HepG2 (cell line): ENCODE measurements at regions not wholly inside any gene's neighbourhood (a gene's known extent, or its start where the extent isn't known, plus 50 kb on each side); places are given as distances from the start of the nearest gene placed in this dataset.

Experiments used
- ATAC-seq: fragments of 200-7000 bp; cut with Tn5 transposase; 3 replicates; pipeline ENCODE4 v1.9.1; 2020; ENCODE audit warnings: mild to moderate bottlenecking, moderate library complexity
- BruUV-seq: library from RNA; stranded (reverse); fragments of 400-500 nt; replicated peaks from 2 replicates; lab custom pipeline; 2021; lab: Mats Ljungman, UMichigan
- CTCF ChIA-PET: fragments of 300-600 bp; formaldehyde crosslinking; extraction: SDS; loops from one replicate; lab custom pipeline; 2021; ENCODE audit warnings: low total read pairs, inconsistent platforms, low intra/inter-chr PET ratio; lab: Yijun Ruan, JAX
- POLR2A ChIA-PET: fragments of 350-600 bp; sonication (Branson Sonifier 250); formaldehyde crosslinking; loops from one replicate; lab custom pipeline; 2020; ENCODE audit warnings: antibody characterized with exemption, inconsistent platforms; lab: Yijun Ruan, JAX
- DNase-seq: peaks from one replicate; pipeline ENCODE4 v3.0.0-alpha.2; 2015; ENCODE audit warnings: low spot score
- FAIRE-seq: peaks from 3 replicates; lab custom pipeline; 2011; peaks lifted over from hg19 to GRCh38; lab: Jason Lieb, UNC
- H2AFZ ChIP-seq: one replicate; pipeline ENCODE4 v1.6.1; 2011; ENCODE audit warnings: low read length, inconsistent platforms
- H3K27ac ChIP-seq: fragments of 300-600 bp; 3 replicates; pipeline ENCODE4 v1.8.0; 2011; ENCODE audit warnings: mixed run types, mild to moderate bottlenecking, mixed read lengths, low read length, inconsistent platforms; ENCODE audit not compliant: insufficient read depth; ENCODE audit errors: extremely low read length
- H3K27me3 ChIP-seq, 2 experiments: fragments of 200-600 bp in 1 of 2; 2 replicates in 1 of 2; 3 replicates in 1 of 2; pipeline versions ENCODE4 v1.6.0 to v1.8.0; 2011; ENCODE audit warnings: low read length in 2 of 2, mild to moderate bottlenecking in 2 of 2, moderate library complexity in 2 of 2, inconsistent platforms in 1 of 2; ENCODE audit not compliant: insufficient read depth in 2 of 2, control insufficient read depth in 1 of 2
- H3K36me3 ChIP-seq, 2 experiments: fragments of 200-600 bp in 1 of 2; replicated peaks in 1 of 2; 2 replicates in 1 of 2; 3 replicates in 1 of 2; pipeline versions ENCODE4 v1.5.1 to v1.8.0; 2011; ENCODE audit warnings: low read length in 2 of 2, inconsistent platforms in 1 of 2; ENCODE audit not compliant: insufficient read depth in 2 of 2, control insufficient read depth in 1 of 2
- H3K4me1 ChIP-seq: 2 replicates; pipeline ENCODE4 v1.5.1; 2012; ENCODE audit warnings: low read length, inconsistent platforms; ENCODE audit not compliant: insufficient read depth
- H3K4me2 ChIP-seq: 2 replicates; pipeline ENCODE4 v1.6.0; 2011; ENCODE audit warnings: low read depth, low read length, inconsistent platforms
- H3K4me3 ChIP-seq, 3 experiments: fragments of 200-600 bp in 1 of 3; sonication (generic), shearing (Covaris generic) in 1 of 3; replicated peaks in 1 of 3; 2 replicates each; pipeline ENCODE4 v1.5.1; 2011 to 2016; ENCODE audit warnings: low read length in 3 of 3, inconsistent platforms in 2 of 3, low read depth in 2 of 3, mild to moderate bottlenecking in 2 of 3, control low read depth in 1 of 3, mixed read lengths in 1 of 3; ENCODE audit not compliant: insufficient read depth in 1 of 3
- H3K79me2 ChIP-seq: one replicate; pipeline ENCODE4 v1.6.1; 2011; ENCODE audit warnings: low read length, inconsistent platforms; ENCODE audit not compliant: insufficient read depth
- H3K9ac ChIP-seq: 2 replicates; pipeline ENCODE4 v1.6.0; 2011; ENCODE audit warnings: mild to moderate bottlenecking, low read depth, low read length, inconsistent platforms; ENCODE audit not compliant: insufficient read depth
- H3K9me3 ChIP-seq: 2 replicates; pipeline ENCODE4 v1.5.1; 2012; ENCODE audit warnings: mild to moderate bottlenecking, low read length
- H4K20me1 ChIP-seq: 2 replicates; pipeline ENCODE4 v1.6.0; 2011; ENCODE audit warnings: inconsistent platforms, mild to moderate bottlenecking, low read length, moderate library complexity; ENCODE audit not compliant: insufficient read depth
- MBNL3 ChIP-seq: fragments of 250-450 bp; sonication (Bioruptor Pico); conservative IDR thresholded peaks from 2 replicates; pipeline ENCODE4 v1.8.0; 2022; ENCODE audit warnings: mild to moderate bottlenecking, inconsistent platforms
- MED13 ChIP-seq: sonication (generic); formaldehyde crosslinking; IDR thresholded peaks from 2 replicates; pipeline ENCODE4 v1.5.0; 2020; ENCODE audit warnings: missing genetic modification reagents
- NFATC3 ChIP-seq: sonication (generic); formaldehyde crosslinking; IDR thresholded peaks from 2 replicates; pipeline ENCODE4 v1.5.1; 2020; ENCODE audit warnings: mild to moderate bottlenecking, missing genetic modification reagents
- RBM39 ChIP-seq: fragments of 200-400 bp; formaldehyde crosslinking; IDR thresholded peaks from one replicate; pipeline ENCODE4 v1.6.1; 2018; ENCODE audit warnings: antibody characterized with exemption, mild to moderate bottlenecking, low read depth, low read length; ENCODE audit not compliant: poor library complexity, severe bottlenecking
- SP4 ChIP-seq: sonication (generic); formaldehyde crosslinking; IDR thresholded peaks from 2 replicates; pipeline ENCODE4 v1.8.1; 2023; ENCODE audit warnings: mild to moderate bottlenecking, missing genetic modification reagents
- ZBED4 ChIP-seq: sonication (generic); formaldehyde crosslinking; IDR thresholded peaks from 2 replicates; pipeline ENCODE4 v1.4.0; 2020; ENCODE audit warnings: missing genetic modification reagents, borderline replicate concordance
- ZBTB21 ChIP-seq: sonication (generic); formaldehyde crosslinking; IDR thresholded peaks from 2 replicates; pipeline ENCODE4 v1.4.0; 2020; ENCODE audit warnings: missing genetic modification reagents
- ZBTB7A ChIP-seq: sonication (generic); formaldehyde crosslinking; IDR thresholded peaks from 2 replicates; pipeline ENCODE4 v1.8.0; 2022; ENCODE audit warnings: mild to moderate bottlenecking, missing genetic modification reagents
- ZFP62 ChIP-seq: sonication (generic); formaldehyde crosslinking; IDR thresholded peaks from 2 replicates; pipeline ENCODE4 v1.4.0; 2020; ENCODE audit warnings: missing genetic modification reagents
- ZGPAT ChIP-seq: IDR thresholded peaks from 2 replicates; pipeline ENCODE4 v1.6.1; 2016; ENCODE audit warnings: mild to moderate bottlenecking
- ZHX2 ChIP-seq, 2 experiments: sonication (generic) in 1 of 2; formaldehyde crosslinking in 1 of 2; IDR thresholded peaks; 2 replicates each; pipeline versions ENCODE4 v1.6.1 to v1.9.0; 2014 to 2022; ENCODE audit warnings: antibody characterized with exemption in 1 of 2, borderline replicate concordance in 1 of 2, inconsistent platforms in 1 of 2, low read depth in 1 of 2, missing genetic modification reagents in 1 of 2
- ZNF296 ChIP-seq: sonication (generic); formaldehyde crosslinking; conservative IDR thresholded peaks from 2 replicates; pipeline ENCODE4 v1.5.0; 2020; ENCODE audit warnings: mild to moderate bottlenecking, missing genetic modification reagents
- ZNF607 ChIP-seq: sonication (generic); formaldehyde crosslinking; IDR thresholded peaks from 2 replicates; pipeline ENCODE4 v1.5.1; 2020; ENCODE audit warnings: missing genetic modification reagents, mild to moderate bottlenecking, borderline replicate concordance
- WGBS: methylation state at CpG from one replicate; pipeline ENCODE4 v1.1.6; 2017; ENCODE audit warnings: low lambda C conversion rate; 5-methylcytosine and 5-hydroxymethylcytosine counted together
- in situ Hi-C: cut with HindIII; loops from 2 replicates; pipeline ENCODE4 v1.10.0; 2017; ENCODE audit warnings: low pct_unique_long_range_greater_than_20kb; ENCODE audit not compliant: extremely low pct_ligation_motif_present
- intact Hi-C: fragments of 100-400 bp; cut with micrococcal nuclease; formaldehyde crosslinking; loops from one replicate; pipeline ENCODE4 v1.10.0; 2022; ENCODE audit not compliant: unreplicated experiment

- H2AFZ ChIP-seq = no peak overlapping the region
- no peak overlapping the region for H3K27ac ChIP-seq
- no peak overlapping the region for H3K4me2 ChIP-seq
- H3K4me1 ChIP-seq = no peaks in the 10 kb centered on the region
- BruUV-seq = no TSS peak
- peaks cover 0 to 5% of the 10 kb centered on the region in 2 experiments; a peak in 1 of 5 replicates for H3K27me3 ChIP-seq
- FAIRE-seq (no peak), ATAC-seq (no peak), DNase-seq (no peak)
- H3K9ac ChIP-seq = no peak overlapping the region
- no peaks in the 10 kb centered on the region for H3K9me3 ChIP-seq
- H3K4me3 ChIP-seq = no peak overlapping the region
- H4K20me1 ChIP-seq = no peaks in the 10 kb centered on the region
- no peaks in the 10 kb centered on the region for H3K79me2 ChIP-seq
- in situ Hi-C loops (loop anchor here (25.0 kb wide), 1 partner anchor 95 kb away; no protein-coding TSS in a partner anchor), intact Hi-C loops (no loop called here)
- H3K36me3 ChIP-seq = no peaks in the 10 kb centered on the region
- WGBS = 2% methylated on average over 5 of the region's 5 CpGs
- POLR2A ChIA-PET = no interaction called here
- CTCF ChIA-PET = no interaction called here
- no peak for TF ChIP-seq RBM39
- no peak for TF ChIP-seq ZHX2 (IDR thresholded peaks at IDR 0.05; ENCODE audit: low read depth)
- TF ChIP-seq ZHX2 (CRISPR knock-in tag; IDR thresholded peaks at IDR 0.05; ENCODE audit: borderline replicate concordance) = no peak
- no peak for TF ChIP-seq ZGPAT (CRISPR knock-in tag)
- no peak for TF ChIP-seq ZNF296 (CRISPR knock-in tag)
- TF ChIP-seq ZBTB21 (CRISPR knock-in tag) = no peak
- no peak for TF ChIP-seq MED13 (CRISPR knock-in tag)
- no peak for TF ChIP-seq ZNF607 (CRISPR knock-in tag)
- TF ChIP-seq MBNL3 (CRISPR knock-in tag) = no peak
- TF ChIP-seq ZFP62 = no peak
- TF ChIP-seq NFATC3 (CRISPR knock-in tag) = no peak
- TF ChIP-seq SP4 (CRISPR knock-in tag) = no peak
- no peak for TF ChIP-seq ZBED4
- no peak for TF ChIP-seq ZBTB7A (CRISPR knock-in tag)
Observed at GRCh38 chr18:24582771-24583170, 122.3 kb downstream of the HRH4 start.
